GM12892 (cell line): ENCODE measurements at regions not wholly inside any gene's neighbourhood (a gene's known extent, or its start where the extent isn't known, plus 50 kb on each side); places are given as distances from the start of the nearest gene placed in this dataset.

ENCODE experiments used
- DNase-seq: peaks from one replicate; pipeline ENCODE4 v3.0.0; 2011; ENCODE audit not compliant: insufficient read length
- FAIRE-seq: peaks from 2 replicates; lab custom pipeline; 2011; peaks lifted over from hg19 to GRCh38; lab: Jason Lieb, UNC
- POLR2A ChIP-seq: IDR thresholded peaks from 2 replicates; pipeline ENCODE4 v1.6.1; 2011; ENCODE audit warnings: low read depth, low read length, control low read depth
- POLR2AphosphoS5 ChIP-seq: IDR thresholded peaks from 2 replicates; pipeline ENCODE4 v1.6.1; 2011; ENCODE audit warnings: low read depth, low read length, control low read depth
- TAF1 ChIP-seq: IDR thresholded peaks from 2 replicates; pipeline ENCODE4 v1.6.1; 2011; ENCODE audit warnings: low read depth, mild to moderate bottlenecking, control low read depth, low read length, borderline replicate concordance

DNA sequence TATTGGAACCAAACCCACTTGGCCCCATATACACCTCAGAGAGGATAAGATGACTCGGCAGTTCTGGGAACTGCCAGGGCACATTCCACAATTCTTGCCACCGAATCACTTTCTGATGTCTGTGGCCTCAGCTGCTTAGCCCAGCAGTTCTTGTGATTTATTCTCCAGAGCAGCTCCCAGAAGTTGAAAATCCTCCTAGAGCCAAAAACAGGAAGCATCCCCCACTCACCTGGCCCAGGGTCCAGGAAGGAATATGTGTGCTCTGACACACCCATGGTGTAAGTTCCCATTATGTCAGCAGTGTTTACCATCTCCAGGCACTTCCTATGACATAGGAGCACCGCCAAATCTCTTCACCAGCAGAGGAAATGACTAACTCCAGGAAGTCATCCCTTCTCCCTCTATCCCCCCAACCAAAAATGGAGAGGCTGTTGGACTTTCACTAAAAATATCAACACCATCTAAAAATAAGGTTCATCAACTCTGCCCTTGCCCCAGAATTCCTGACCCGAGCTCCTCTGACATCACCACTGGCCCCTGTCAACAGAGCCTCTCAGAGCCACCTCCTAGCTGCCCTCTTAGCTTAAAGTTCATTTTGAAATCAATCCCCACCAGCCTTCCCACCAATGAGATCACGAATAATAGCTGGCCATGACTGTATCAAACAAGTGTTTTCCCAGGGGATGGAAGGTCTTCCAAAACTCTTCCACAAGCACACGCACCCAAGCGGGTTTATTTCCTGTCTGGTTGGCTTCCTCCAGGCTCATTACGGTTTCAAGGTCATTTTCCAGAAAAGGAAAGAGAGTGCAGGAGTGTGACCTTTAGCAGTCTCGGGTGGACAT lies 223.1 kb upstream of the PARD3B start:
- DNase-seq, result no peak
- TF ChIP-seq TAF1, result no peak
- no peak for TF ChIP-seq POLR2A
- no peak for TF ChIP-seq POLR2AphosphoS5
- no peak for FAIRE-seq

GRCh38 chr2:204325468-204325867 lies 219.8 kb upstream of the PARD3B start:
- FAIRE-seq (peak; percentile 75), DNase-seq (no peak)
- no peak for TF ChIP-seq POLR2A

DNA sequence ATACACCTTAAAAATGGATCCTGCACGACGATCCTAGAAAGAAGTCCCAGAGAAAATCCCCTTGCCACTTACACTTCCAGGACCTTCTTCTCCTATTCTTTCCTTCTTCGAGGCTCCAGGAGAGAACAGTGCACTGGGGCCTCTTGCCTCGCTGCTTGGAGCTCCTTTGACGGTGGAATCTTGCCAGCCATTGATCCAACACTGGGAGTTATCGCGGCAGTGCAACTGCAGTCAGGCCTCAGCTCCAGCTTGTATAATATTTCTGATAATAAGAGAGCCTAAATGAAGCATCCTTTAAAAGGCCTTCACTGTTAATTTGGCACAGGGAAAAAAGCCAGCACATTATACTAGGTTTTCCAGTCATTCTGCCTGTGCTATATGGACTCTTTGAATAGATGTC lies 216.9 kb upstream of the PARD3B start:
- FAIRE-seq (no peak), DNase-seq (no peak)
- TF ChIP-seq POLR2A (no peak), TAF1 (no peak), POLR2AphosphoS5 (no peak)

DNA sequence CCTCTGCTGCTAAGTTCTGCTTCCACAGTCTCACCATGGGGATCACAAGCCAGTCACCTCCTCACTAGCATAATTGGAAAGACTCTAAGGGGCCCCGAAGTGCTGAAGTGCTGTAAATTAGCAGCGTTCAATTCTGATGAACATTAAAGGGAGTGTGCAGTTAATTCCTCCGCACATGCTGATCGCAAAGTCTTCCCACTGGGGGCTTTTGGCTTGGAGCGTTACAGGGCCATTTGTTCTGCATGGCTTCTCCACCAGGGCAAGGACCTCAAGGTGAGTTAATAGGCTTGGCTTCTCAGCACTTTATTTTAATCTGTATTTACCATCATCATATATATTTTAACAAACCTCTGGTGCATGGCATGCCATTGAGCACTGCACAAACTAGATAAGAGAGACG lies 216.3 kb upstream of the PARD3B start:
- TF ChIP-seq POLR2A, result no peak
- TF ChIP-seq TAF1, result no peak
- TF ChIP-seq POLR2AphosphoS5, result no peak
- DNase-seq (no peak), FAIRE-seq (no peak)

DNA sequence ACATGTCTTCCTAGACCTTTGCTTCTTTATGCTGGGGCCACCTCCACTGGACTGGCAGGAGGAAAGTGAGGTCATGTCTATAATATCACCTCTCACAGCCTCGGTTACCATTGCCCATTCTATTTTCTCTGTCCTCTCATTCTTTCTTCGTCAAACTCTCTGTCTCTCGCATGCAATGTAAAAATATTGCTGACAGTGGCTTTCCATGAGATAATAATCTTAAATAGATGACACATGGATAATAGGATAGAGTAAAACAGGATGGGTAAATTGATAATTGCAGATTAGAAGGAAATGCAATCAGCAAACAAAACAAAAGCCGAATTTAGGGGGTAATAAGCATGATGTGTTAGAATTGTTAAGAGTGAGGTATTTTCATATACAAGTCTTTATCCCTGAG lies 215.7 kb upstream of the PARD3B start:
- no peak for FAIRE-seq
- no peak for DNase-seq
- no peak for TF ChIP-seq TAF1
- no peak for TF ChIP-seq POLR2AphosphoS5
- TF ChIP-seq POLR2A, result no peak

DNA sequence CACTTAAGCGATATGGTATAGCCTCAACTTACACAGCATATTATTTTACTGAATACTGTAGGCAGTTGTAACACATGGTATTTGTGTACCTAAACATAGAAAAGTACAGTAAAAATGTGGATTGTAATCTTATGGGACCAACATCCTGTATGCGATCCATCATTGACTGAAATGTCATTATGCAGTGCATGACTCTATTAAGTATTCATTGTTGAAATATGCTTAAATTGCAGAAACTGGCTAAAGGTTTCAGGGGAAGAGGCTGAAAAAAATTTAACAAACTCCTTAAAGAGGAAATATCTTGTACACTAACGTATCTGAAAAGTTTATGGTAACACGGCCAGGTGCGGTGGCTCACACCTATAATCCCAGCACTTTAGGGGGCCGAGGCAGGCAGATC lies 214.1 kb upstream of the PARD3B start:
- FAIRE-seq (no peak), DNase-seq (no peak)
- TF ChIP-seq TAF1 (no peak), POLR2A (no peak), POLR2AphosphoS5 (no peak)

DNA sequence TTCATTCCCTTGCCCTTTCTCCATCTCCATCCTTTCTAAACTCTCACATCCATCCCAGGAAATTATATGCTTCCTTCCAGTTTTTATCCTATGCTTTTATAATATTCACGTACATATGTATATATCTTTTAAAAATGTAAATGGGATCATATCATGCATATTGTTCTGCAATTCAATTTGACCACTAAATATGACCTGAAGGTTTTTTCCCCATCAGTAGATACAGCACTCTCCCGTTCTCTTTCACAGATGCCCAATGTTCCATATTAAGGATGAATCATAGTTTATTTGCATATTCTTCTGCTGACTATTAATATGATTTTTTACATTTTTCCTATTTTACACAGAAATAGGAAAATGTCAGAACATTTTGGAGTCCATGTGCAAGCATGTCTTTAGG lies 213.3 kb upstream of the PARD3B start:
- FAIRE-seq, result no peak
- TF ChIP-seq POLR2AphosphoS5, result no peak
- DNase-seq, result no peak

- TF ChIP-seq POLR2A (no peak), TAF1 (no peak), POLR2AphosphoS5 (no peak)
- DNase-seq (no peak), FAIRE-seq (no peak)
These were observed 212.6 kb upstream of the PARD3B start for GRCh38 chr2:204332706-204333105.

- no peak for FAIRE-seq
- no peak for DNase-seq
- TF ChIP-seq POLR2A, result no peak
These were observed 211.4 kb upstream of the PARD3B start for GRCh38 chr2:204333861-204334260.

DNA sequence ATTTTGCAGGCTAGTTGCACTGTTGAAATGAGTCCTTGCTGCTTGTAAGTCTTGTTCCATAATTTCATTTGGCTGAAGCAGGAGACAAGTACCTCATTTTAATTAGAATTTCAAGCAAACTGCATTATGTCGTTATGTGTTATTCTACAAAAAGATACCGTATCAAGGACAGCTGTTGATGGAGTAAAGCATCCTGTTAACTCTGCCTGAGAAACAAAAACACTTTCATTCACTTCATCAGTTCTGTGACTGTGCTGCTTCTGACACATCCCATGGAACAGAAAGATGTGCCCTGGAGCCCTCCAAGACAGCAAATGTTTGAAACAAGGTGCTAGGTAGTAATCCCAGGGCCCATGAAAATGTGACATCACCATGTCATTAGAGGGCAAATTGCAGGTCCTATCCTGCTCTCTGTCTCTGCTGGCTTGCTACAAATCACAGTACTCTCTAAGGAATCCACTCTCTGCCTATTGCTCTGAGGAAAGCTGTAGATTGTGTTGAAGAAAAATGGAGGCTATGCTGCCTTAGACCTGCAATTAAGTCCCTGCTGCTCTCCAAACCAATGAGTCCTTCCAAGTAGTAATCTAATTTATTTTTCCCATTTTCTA lies 209.7 kb upstream of the PARD3B start:
- FAIRE-seq (no peak), DNase-seq (no peak)
- TF ChIP-seq POLR2A, result no peak
- no peak for TF ChIP-seq POLR2AphosphoS5
- no peak for TF ChIP-seq TAF1

DNA sequence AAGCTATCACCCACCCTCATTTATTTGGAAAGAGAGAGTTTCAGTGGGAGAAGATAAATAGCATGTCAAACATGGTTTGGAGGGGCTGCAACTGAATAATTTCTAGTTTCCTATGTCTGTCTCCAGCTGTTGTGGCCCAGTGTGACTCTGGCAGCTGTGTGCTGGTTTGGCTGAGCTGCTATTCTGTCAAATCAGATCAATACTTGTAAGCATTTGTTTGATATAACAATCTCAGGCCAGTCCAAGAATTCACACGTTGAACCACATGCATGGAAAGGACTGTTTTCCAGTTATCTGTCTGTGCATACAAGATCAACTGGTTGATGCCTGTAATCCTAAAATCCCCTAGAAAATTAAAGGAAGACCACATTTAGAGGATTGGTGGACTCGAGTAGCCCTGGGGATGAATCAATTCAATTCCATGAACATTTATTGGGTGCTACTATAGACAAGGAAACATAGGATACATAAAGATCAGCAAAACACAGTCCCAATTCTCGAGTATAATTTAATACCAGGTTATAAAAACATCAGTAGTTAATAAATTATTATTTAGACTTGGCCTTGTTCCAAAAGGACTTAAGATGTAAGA lies 209.0 kb upstream of the PARD3B start:
- FAIRE-seq (no peak), DNase-seq (no peak)
- TF ChIP-seq POLR2AphosphoS5, result no peak
- no peak for TF ChIP-seq TAF1
- no peak for TF ChIP-seq POLR2A

GRCh38 chr2:204337638-204338037 lies 207.6 kb upstream of the PARD3B start:
- TF ChIP-seq TAF1 (no peak), POLR2A (no peak), POLR2AphosphoS5 (no peak)
- DNase-seq (no peak), FAIRE-seq (no peak)
